Nephron (organoid): ENCODE measurements at regions not wholly inside any gene's neighbourhood (a gene's known extent, or its start where the extent isn't known, plus 50 kb on each side); places are given as distances from the start of the nearest gene placed in this dataset.

Experiments used
- H3K27ac Mint-ChIP-seq, 3 experiments: 2 replicates each; pipeline ENCODE4 v1.8.0; 2020; ENCODE audit warnings: mixed read lengths in 3 of 3, mild to moderate bottlenecking in 2 of 3, moderate library complexity in 1 of 3
- H3K27me3 Mint-ChIP-seq: 2 replicates; pipeline ENCODE4 v1.8.0; 2021; ENCODE audit warnings: low read depth, mild to moderate bottlenecking, moderate library complexity, mixed read lengths
- H3K36me3 Mint-ChIP-seq: 2 replicates; pipeline ENCODE4 v1.8.0; 2020; ENCODE audit warnings: low read depth, mixed read lengths
- H3K4me1 Mint-ChIP-seq: 2 replicates; pipeline ENCODE4 v1.8.0; 2020; ENCODE audit warnings: mixed read lengths
- H3K4me3 Mint-ChIP-seq, 3 experiments: 2 replicates each; pipeline ENCODE4 v1.8.0; 2020; ENCODE audit warnings: mild to moderate bottlenecking in 3 of 3, mixed read lengths in 3 of 3, moderate library complexity in 2 of 3
- H3K9me3 Mint-ChIP-seq: 2 replicates; pipeline ENCODE4 v1.8.0; 2020; ENCODE audit warnings: mixed read lengths
- CTCF ChIP-seq, 3 experiments: fragments of 200-600 bp; sonication (generic); IDR thresholded peaks; one replicate each; pipeline ENCODE4 v1.5.0; 2021; ENCODE audit warnings: antibody characterized with exemption in 3 of 3; ENCODE audit not compliant: unreplicated experiment in 3 of 3

- peaks cover 18% of the 10 kb centered on the region for H3K4me1 Mint-ChIP-seq
- H3K27ac Mint-ChIP-seq, result peak overlapping the region; percentile 12 to 67 (median 19)
- H3K27me3 Mint-ChIP-seq, result no peaks in the 10 kb centered on the region
- no peak for TF ChIP-seq CTCF (IDR thresholded peaks at IDR 0.05; ENCODE audit: unreplicated experiment in 3 of 3)
- no peaks in the 10 kb centered on the region for H3K36me3 Mint-ChIP-seq
- H3K9me3 Mint-ChIP-seq, result no peaks in the 10 kb centered on the region
- H3K4me3 Mint-ChIP-seq, result no peak overlapping the region
Observed at GRCh38 chr6:164532198-164533044, 777.0 kb downstream of the C6orf118 start.

- Mint-ChIP-seq H3K4me1 (peaks cover 18% of the 10 kb centered on the region), H3K36me3 (no peaks in the 10 kb centered on the region), H3K9me3 (peaks cover 3% of the 10 kb centered on the region), H3K27ac (peak overlapping the region in 2 of 3 experiments; percentile 10 to 67), H3K27me3 (no peaks in the 10 kb centered on the region), H3K4me3 (no peak overlapping the region)
- TF ChIP-seq CTCF (IDR thresholded peaks at IDR 0.05; ENCODE audit: unreplicated experiment in 3 of 3), result no peak
Observed at GRCh38 chr6:164531736-164532135, 777.7 kb downstream of the C6orf118 start.

GRCh38 chr6:164528539-164528938 lies 780.9 kb downstream of the C6orf118 start:
- Mint-ChIP-seq H3K27ac (no peak overlapping the region), H3K4me1 (peaks cover 18% of the 10 kb centered on the region), H3K9me3 (peaks cover 16% of the 10 kb centered on the region), H3K36me3 (peaks cover 7% of the 10 kb centered on the region), H3K4me3 (no peak overlapping the region), H3K27me3 (no peaks in the 10 kb centered on the region)
- TF ChIP-seq CTCF (IDR thresholded peaks at IDR 0.05; ENCODE audit: unreplicated experiment in 3 of 3), result no peak

GRCh38 chr6:164523087-164523654 lies 786.2 kb downstream of the C6orf118 start:
- H3K36me3 Mint-ChIP-seq, result peaks cover 7% of the 10 kb centered on the region
- peaks cover 37% of the 10 kb centered on the region for H3K9me3 Mint-ChIP-seq
- H3K4me3 Mint-ChIP-seq, result no peak overlapping the region
- no peaks in the 10 kb centered on the region for H3K4me1 Mint-ChIP-seq
- H3K27me3 Mint-ChIP-seq, result no peaks in the 10 kb centered on the region
- no peak for TF ChIP-seq CTCF (IDR thresholded peaks at IDR 0.05; ENCODE audit: unreplicated experiment in 3 of 3)
- no peak overlapping the region for H3K27ac Mint-ChIP-seq

GRCh38 chr6:164520916-164521315 lies 788.5 kb downstream of the C6orf118 start:
- Mint-ChIP-seq H3K4me1 (no peaks in the 10 kb centered on the region), H3K27me3 (no peaks in the 10 kb centered on the region), H3K27ac (no peak overlapping the region), H3K4me3 (no peak overlapping the region), H3K36me3 (peaks cover 7% of the 10 kb centered on the region), H3K9me3 (peaks cover 41% of the 10 kb centered on the region)
- no peak for TF ChIP-seq CTCF (IDR thresholded peaks at IDR 0.05; ENCODE audit: unreplicated experiment in 3 of 3)
